ENCODE measurements at regions not wholly inside any gene's neighbourhood (a gene's known extent, or its start where the extent isn't known, plus 50 kb on each side); places are given as distances from the start of the nearest gene placed in this dataset.
"Not testable (repeated sequence)": the region's sequence is repeated elsewhere in the genome, so short reads cannot be mapped to it uniquely, and the experiment has no call there.

DNA sequence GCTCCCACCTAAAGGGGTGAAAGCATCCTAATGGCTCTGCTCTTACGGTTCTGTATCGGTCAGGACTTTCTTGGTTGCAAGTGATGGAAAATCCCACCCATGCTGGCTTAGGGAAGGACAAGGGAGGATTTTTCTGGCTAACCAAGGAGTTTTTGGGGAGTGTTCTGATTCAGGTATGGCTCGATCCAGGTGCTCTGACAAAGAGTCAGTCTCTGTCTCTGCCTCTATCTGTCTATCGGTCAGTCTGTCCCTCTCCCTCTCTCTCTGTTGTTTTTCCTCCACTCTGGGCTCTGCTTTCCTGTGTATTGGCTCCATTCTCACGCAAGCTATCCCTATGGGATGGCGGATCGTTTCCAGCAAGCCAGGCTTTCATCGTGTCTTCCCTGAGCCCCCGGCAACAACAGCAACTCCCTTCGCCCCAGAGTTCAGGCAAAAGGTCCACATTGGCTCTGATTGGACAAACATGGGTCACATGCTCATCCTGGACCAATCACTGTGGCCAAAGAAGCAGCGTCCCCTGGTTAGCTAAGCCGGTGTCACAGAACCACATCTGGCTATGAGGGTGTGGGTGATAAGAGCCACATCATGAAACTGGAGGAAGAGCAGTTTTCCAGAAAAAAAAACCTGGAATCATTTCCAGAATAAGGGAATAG, 160.3 kb downstream of the BMP7 start:
- H3K4me3 ChIP-seq, result no peak overlapping the region
- H3K36me3 ChIP-seq (ENCODE audit: insufficient read depth, low read length), result no peaks in the 10 kb centered on the region
- no peak overlapping the region for H3K9ac ChIP-seq (ENCODE audit: insufficient read length)
- H3K9me3 ChIP-seq (ENCODE audit: low read depth, low read length), result no peaks in the 10 kb centered on the region
- DNase-seq (ENCODE audit: low read depth, low spot score), result no peak
- no peak overlapping the region for H3K27ac ChIP-seq
- TF ChIP-seq EZH2 (IDR thresholded peaks at IDR 0.05), result no peak
- no peak for TF ChIP-seq FOXP2 (optimal IDR thresholded peaks at IDR 0.05; ENCODE audit: control extremely low read depth, extremely low read length, insufficient read depth)
- no peak for TF ChIP-seq POLR2AphosphoS5 (IDR thresholded peaks at IDR 0.05; ENCODE audit: borderline replicate concordance, low read depth, low read length)

DNA sequence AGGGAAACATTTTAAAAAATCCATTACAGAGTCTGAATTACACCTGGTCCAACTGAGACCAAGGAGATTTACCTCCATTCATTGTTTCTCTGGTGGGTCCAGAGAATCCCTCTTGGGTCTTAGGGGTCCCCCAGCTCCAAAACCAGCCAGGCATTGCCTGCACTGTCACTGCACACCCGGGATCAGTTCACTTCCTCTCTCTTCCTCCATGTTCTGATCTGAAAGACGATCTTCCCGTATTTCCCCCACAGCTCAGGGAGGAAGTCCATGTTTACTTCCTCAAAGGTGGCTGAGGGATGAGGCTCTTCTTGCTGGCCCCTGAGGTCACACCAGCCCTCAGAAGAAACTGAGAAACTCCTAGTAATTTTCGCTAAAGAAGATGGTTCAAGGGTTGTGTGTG, 159.7 kb downstream of the BMP7 start:
- no peak for DNase-seq (ENCODE audit: low read depth, low spot score)
- no peak overlapping the region for H3K4me3 ChIP-seq
- TF ChIP-seq POLR2AphosphoS5 (IDR thresholded peaks at IDR 0.05; ENCODE audit: borderline replicate concordance, low read depth, low read length) (no peak), FOXP2 (optimal IDR thresholded peaks at IDR 0.05; ENCODE audit: control extremely low read depth, extremely low read length, insufficient read depth) (no peak), EZH2 (IDR thresholded peaks at IDR 0.05) (no peak)
- no peaks in the 10 kb centered on the region for H3K9me3 ChIP-seq (ENCODE audit: low read depth, low read length)
- H3K36me3 ChIP-seq (ENCODE audit: insufficient read depth, low read length), result no peaks in the 10 kb centered on the region
- no peak overlapping the region for H3K27ac ChIP-seq
- no peak overlapping the region for H3K9ac ChIP-seq (ENCODE audit: insufficient read length)

DNA sequence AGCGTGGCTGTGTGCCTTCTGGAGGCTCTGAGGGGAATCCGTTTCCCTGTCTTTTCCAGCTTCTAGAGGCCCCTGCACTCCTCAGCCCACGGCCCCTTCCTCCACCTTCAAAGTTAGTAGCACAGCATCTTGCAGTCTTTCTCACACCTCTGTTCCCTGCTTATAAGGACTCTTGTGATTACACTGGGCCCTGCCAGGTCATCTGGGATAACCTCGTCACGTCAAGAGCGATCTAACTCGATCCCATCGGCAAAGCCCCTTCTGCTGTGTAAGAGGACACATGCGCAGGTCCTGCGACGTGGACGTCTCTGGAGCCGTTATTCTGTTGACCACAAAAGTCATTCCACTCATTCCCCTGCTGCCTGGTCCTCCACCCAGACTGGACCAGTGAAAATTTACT, 159.2 kb downstream of the BMP7 start:
- no peak for DNase-seq (ENCODE audit: low read depth, low spot score)
- no peak for TF ChIP-seq EZH2 (IDR thresholded peaks at IDR 0.05)
- no peak for TF ChIP-seq POLR2AphosphoS5 (IDR thresholded peaks at IDR 0.05; ENCODE audit: borderline replicate concordance, low read depth, low read length)
- no peak for TF ChIP-seq FOXP2 (optimal IDR thresholded peaks at IDR 0.05; ENCODE audit: control extremely low read depth, extremely low read length, insufficient read depth)
- no peak overlapping the region for H3K27ac ChIP-seq
- no peak overlapping the region for H3K9ac ChIP-seq (ENCODE audit: insufficient read length)
- no peaks in the 10 kb centered on the region for H3K36me3 ChIP-seq (ENCODE audit: insufficient read depth, low read length)
- no peaks in the 10 kb centered on the region for H3K9me3 ChIP-seq (ENCODE audit: low read depth, low read length)
- H3K4me3 ChIP-seq, result no peak overlapping the region

DNA sequence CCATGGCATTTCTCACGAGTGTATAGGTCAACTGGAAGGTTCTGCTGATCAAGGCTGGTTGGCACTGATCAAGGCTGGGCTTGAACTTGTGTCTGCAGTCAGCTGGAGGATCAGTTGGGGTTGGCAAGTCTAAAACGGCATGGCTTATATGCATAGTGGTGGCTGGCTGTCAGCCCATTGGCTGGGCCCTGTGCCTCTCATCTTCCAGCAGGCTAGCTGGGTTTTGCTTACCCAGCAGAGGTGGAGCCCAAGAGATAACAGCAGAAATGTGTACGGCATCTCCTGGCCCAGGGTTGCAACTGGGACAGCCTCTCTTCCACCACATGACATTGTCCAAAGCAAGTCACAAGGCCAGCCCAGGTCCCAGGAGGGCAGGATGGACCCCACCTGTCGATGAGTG, 158.2 kb downstream of the BMP7 start:
- Histone ChIP-seq H3K4me3 (no peak overlapping the region), H3K27ac (no peak overlapping the region), H3K9ac (ENCODE audit: insufficient read length) (no peak overlapping the region), H3K9me3 (ENCODE audit: low read depth, low read length) (no peaks in the 10 kb centered on the region), H3K36me3 (ENCODE audit: insufficient read depth, low read length) (no peaks in the 10 kb centered on the region)
- no peak for DNase-seq (ENCODE audit: low read depth, low spot score)
- TF ChIP-seq POLR2AphosphoS5 (IDR thresholded peaks at IDR 0.05; ENCODE audit: borderline replicate concordance, low read depth, low read length) (no peak), FOXP2 (optimal IDR thresholded peaks at IDR 0.05; ENCODE audit: control extremely low read depth, extremely low read length, insufficient read depth) (no peak), EZH2 (IDR thresholded peaks at IDR 0.05) (no peak)

DNA sequence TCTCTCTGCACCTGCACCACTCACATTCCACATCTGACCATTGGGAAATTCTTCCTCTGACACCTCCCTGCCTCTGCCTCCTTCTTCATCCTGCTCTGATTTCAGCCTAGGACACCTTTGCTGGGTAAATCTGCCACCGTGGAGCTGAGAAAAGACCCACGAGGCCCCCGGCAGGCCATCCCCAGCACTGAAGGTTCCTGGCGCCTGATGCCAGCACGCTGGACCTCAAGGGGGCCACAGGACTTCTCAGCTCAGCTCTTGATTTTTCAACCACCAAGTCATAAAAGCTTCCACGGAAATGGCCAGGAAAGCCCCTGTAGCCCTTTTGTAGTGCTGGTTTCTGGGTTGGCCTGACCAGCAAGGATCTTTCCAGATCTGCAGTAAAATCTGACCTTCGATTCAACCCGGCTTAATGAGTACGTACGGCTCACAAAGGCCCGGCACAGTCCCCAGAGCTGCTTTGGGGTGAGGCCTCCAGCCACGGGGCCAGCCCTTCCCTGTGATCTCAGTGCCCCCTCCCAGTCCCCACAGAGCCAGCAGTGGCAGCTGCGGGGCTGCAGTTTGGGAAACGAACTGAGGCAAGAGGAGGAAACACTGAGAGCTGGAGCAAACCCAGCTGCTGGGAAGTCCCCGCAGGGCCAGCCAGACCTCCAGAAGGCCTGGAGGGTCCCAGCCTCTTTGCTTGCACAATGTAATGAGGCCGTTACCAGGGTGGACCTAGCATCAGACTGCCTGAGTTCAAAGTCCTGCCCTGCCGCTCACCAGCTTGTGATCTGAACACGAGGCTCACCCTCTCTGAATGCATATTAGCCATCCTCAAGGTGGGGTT, 157.5 kb downstream of the BMP7 start:
- Histone ChIP-seq H3K27ac (no peak overlapping the region), H3K4me3 (no peak overlapping the region), H3K9ac (ENCODE audit: insufficient read length) (no peak overlapping the region), H3K36me3 (ENCODE audit: insufficient read depth, low read length) (no peaks in the 10 kb centered on the region), H3K9me3 (ENCODE audit: low read depth, low read length) (no peaks in the 10 kb centered on the region)
- TF ChIP-seq FOXP2 (optimal IDR thresholded peaks at IDR 0.05; ENCODE audit: control extremely low read depth, extremely low read length, insufficient read depth), result no peak
- TF ChIP-seq EZH2 (IDR thresholded peaks at IDR 0.05), result no peak
- DNase-seq (ENCODE audit: low read depth, low spot score), result no peak

DNA sequence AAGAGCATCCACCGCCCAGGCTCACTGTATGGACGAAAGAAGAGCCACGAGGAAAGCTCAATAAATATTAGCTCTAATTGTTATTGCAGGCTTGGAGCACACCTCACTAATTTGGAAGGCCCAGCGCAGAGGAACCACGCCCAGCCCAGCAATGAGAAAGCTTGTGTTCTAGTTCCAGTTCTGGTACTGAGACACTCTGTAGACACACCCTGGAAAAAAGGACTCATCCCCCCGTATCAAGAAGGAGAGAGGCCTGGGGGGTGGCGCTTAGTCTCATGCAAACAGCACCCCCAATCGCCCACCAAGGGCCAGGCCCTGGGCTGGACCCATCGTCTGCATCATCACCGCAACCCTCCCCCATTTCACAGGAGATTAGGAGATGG, 156.9 kb downstream of the BMP7 start:
- TF ChIP-seq FOXP2 (optimal IDR thresholded peaks at IDR 0.05; ENCODE audit: control extremely low read depth, extremely low read length, insufficient read depth) (no peak), POLR2AphosphoS5 (IDR thresholded peaks at IDR 0.05; ENCODE audit: borderline replicate concordance, low read depth, low read length) (no peak), EZH2 (IDR thresholded peaks at IDR 0.05) (no peak)
- no peak overlapping the region for H3K9ac ChIP-seq (ENCODE audit: insufficient read length)
- H3K4me3 ChIP-seq, result no peak overlapping the region
- no peak overlapping the region for H3K27ac ChIP-seq
- no peak for DNase-seq (ENCODE audit: low read depth, low spot score)
- H3K9me3 ChIP-seq (ENCODE audit: low read depth, low read length), result no peaks in the 10 kb centered on the region
- no peaks in the 10 kb centered on the region for H3K36me3 ChIP-seq (ENCODE audit: insufficient read depth, low read length)

DNA sequence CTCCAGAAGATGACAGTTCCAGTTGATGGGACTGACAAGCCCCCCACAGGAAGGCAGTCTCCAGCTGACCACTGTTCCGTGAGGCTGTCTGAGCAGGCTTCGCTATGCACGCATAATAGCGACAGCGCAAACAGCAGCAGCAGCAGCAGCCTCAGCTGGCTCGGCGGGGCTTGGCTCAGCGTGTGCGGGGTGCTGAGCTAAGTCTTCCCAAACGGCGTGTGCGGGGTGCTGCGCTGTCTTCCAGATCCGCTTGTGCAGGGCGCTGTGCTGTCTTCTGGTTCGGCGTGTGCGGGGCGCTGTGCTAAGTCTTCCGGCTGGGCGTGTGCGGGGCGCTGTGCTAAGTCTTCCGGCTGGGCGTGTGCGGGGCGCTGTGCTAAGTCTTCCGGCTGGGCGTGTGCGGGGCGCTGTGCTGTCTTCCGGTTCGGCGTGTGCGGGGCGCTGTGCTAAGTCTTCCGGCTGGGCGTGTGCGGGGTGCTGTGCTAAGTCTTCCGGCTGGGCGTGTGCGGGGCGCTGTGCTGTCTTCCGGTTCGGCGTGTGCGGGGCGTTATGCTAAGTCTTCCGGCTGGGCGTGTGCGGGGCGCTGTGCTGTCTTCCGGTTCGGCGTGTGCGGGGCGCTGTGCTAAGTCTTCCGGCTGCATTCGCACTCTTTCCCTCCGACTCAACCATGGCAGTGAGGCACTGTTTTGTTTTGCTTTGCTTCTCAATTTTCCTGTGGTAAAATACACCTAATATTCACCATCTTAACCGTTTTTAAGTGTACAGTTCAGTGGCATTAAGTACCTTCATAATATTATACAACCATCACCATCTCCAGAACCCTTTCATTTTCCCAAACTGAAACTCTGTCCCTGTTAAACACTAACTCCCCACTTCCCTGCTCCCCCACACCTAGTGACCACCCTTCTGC, 156.1 kb downstream of the BMP7 start:
- H3K9me3 ChIP-seq (ENCODE audit: low read depth, low read length); H3K4me3 ChIP-seq; H3K9ac ChIP-seq (ENCODE audit: insufficient read length); H3K27ac ChIP-seq; H3K36me3 ChIP-seq (ENCODE audit: insufficient read depth, low read length); DNase-seq (ENCODE audit: low read depth, low spot score): not testable (repeated sequence)

DNA sequence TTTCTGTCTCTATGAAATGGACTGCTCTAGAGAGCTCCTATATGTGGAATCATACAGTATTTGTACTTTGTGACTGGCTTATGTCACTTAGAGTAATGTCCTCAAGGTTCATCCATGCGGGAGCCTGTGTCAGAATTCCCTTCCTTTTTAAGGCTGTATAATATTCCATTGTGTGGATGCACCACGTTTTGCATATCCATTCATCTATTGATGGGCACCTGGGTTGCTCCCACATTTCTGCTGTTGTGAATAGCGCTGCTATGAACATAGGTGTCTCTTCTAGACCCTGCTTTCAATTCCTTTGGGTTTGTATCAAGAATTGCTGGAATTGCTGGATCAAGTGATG, 155.4 kb downstream of the BMP7 start:
- Histone ChIP-seq H3K9ac (ENCODE audit: insufficient read length) (no peak overlapping the region), H3K36me3 (ENCODE audit: insufficient read depth, low read length) (no peaks in the 10 kb centered on the region), H3K4me3 (no peak overlapping the region), H3K9me3 (ENCODE audit: low read depth, low read length) (no peaks in the 10 kb centered on the region), H3K27ac (no peak overlapping the region)
- TF ChIP-seq EZH2 (IDR thresholded peaks at IDR 0.05), result no peak
- no peak for TF ChIP-seq FOXP2 (optimal IDR thresholded peaks at IDR 0.05; ENCODE audit: control extremely low read depth, extremely low read length, insufficient read depth)
- TF ChIP-seq POLR2AphosphoS5 (IDR thresholded peaks at IDR 0.05; ENCODE audit: borderline replicate concordance, low read depth, low read length), result no peak
- DNase-seq (ENCODE audit: low read depth, low spot score), result no peak
